Fibroblast of lung (primary cell): ENCODE measurements at regions not wholly inside any gene's neighbourhood (a gene's known extent, or its start where the extent isn't known, plus 50 kb on each side); places are given as distances from the start of the nearest gene placed in this dataset.
A peak's percentile ranks its signal among the peaks of the same experiment; 100 is the strongest.

Source experiments
- DNase-seq, 2 donors: peaks; one replicate each; pipeline versions ENCODE4 v3.0.0 to v3.0.0-alpha.2; 2010; ENCODE audit warnings: low read depth in 2 of 2
- H2AFZ ChIP-seq: 2 replicates; pipeline ENCODE4 v1.5.1; 2012; ENCODE audit warnings: low read length, control low read depth, inconsistent platforms
- H3K27ac ChIP-seq: 2 replicates; pipeline ENCODE4 v1.5.1; 2011; ENCODE audit warnings: low read length, control low read depth; ENCODE audit not compliant: insufficient read depth
- H3K27me3 ChIP-seq: 2 replicates; pipeline ENCODE4 v1.5.1; 2011; ENCODE audit warnings: mild to moderate bottlenecking, low read length; ENCODE audit not compliant: control insufficient read depth, insufficient read depth
- H3K36me3 ChIP-seq: 2 replicates; pipeline ENCODE4 v1.5.1; 2011; ENCODE audit warnings: low read length; ENCODE audit not compliant: control insufficient read depth, insufficient read depth
- H3K4me1 ChIP-seq: 2 replicates; pipeline ENCODE4 v1.5.1; 2011; ENCODE audit warnings: low read length; ENCODE audit not compliant: control insufficient read depth, insufficient read depth; ENCODE audit errors: extremely low read depth
- H3K4me2 ChIP-seq: 2 replicates; pipeline ENCODE4 v1.5.1; 2011; ENCODE audit warnings: low read length, control low read depth; ENCODE audit not compliant: insufficient read depth; ENCODE audit errors: extremely low read depth
- H3K4me3 ChIP-seq, 4 experiments: fragments of 200-600 bp in 1 of 4; sonication (generic) in 1 of 4; replicated peaks in 1 of 4; 2 replicates each; pipeline ENCODE4 v1.5.1; 2011 to 2016; ENCODE audit warnings: low read length in 4 of 4, low read depth in 3 of 4, mild to moderate bottlenecking in 3 of 4, control low read depth in 2 of 4, inconsistent platforms in 1 of 4, mixed read lengths in 1 of 4; ENCODE audit not compliant: insufficient read depth in 1 of 4; ENCODE audit errors: control extremely low read depth in 1 of 4
- H3K79me2 ChIP-seq: 2 replicates; pipeline ENCODE4 v1.5.1; 2012; ENCODE audit warnings: mild to moderate bottlenecking, low read length, inconsistent platforms; ENCODE audit not compliant: control insufficient read depth, insufficient read depth
- H3K9ac ChIP-seq: 2 replicates; pipeline ENCODE4 v1.5.1; 2011; ENCODE audit warnings: mild to moderate bottlenecking, low read length, control low read depth; ENCODE audit not compliant: insufficient read depth
- H3K9me3 ChIP-seq: 2 replicates; pipeline ENCODE4 v1.5.1; 2012; ENCODE audit warnings: low read depth, low read length; ENCODE audit not compliant: control insufficient read depth, insufficient read depth
- H4K20me1 ChIP-seq: 2 replicates; pipeline ENCODE4 v1.5.1; 2011; ENCODE audit warnings: low read length; ENCODE audit not compliant: control insufficient read depth, insufficient read depth; ENCODE audit errors: extremely low read depth
- EZH2 ChIP-seq: IDR thresholded peaks from 2 replicates; pipeline ENCODE4 v1.5.1; 2012; ENCODE audit warnings: low read length, control low read depth, mild to moderate bottlenecking; ENCODE audit errors: missing control alignments
- TF ChIP-seq, protein P1 (sequence below), 2 donors: IDR thresholded peaks in 1 of 2; conservative IDR thresholded peaks in 1 of 2; 1 replicate in 1 of 2; 2 replicates in 1 of 2; pipeline ENCODE4 v1.5.1; 2011 to 2012; ENCODE audit warnings: low read length in 2 of 2, control low read depth in 1 of 2, inconsistent platforms in 1 of 2, low read depth in 1 of 2, mild to moderate bottlenecking in 1 of 2

DNA sequence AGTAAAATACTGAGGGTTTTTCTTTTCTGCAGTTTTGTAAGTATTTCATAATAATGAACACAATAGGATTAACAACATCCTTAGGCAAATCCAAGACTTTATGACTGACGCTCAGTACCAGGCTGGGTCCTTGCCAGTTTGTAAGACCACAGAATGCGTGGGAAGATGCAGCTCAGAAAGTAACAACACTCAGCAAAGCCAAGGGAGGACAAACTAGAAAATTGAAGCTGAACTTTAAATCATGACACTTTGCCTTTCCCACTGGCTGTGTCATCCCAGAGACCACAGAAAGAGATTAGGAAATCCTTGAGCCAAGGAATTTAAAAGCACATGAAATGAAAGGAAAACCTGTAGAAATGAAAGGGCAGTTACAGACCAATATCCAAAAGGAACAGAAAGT is 426.3 kb upstream of the CHRM3 start:
- DNase-seq, result peak; percentile 43 to 94
- Histone ChIP-seq H2AFZ (no peak overlapping the region), H3K36me3 (no peaks in the 10 kb centered on the region), H4K20me1 (no peaks in the 10 kb centered on the region), H3K4me1 (no peaks in the 10 kb centered on the region), H3K9ac (no peak overlapping the region), H3K79me2 (no peaks in the 10 kb centered on the region), H3K27me3 (no peaks in the 10 kb centered on the region), H3K4me3 (no peak overlapping the region), H3K4me2 (no peak overlapping the region), H3K9me3 (no peaks in the 10 kb centered on the region), H3K27ac (no peak overlapping the region)
- TF ChIP-seq, protein P1, sequence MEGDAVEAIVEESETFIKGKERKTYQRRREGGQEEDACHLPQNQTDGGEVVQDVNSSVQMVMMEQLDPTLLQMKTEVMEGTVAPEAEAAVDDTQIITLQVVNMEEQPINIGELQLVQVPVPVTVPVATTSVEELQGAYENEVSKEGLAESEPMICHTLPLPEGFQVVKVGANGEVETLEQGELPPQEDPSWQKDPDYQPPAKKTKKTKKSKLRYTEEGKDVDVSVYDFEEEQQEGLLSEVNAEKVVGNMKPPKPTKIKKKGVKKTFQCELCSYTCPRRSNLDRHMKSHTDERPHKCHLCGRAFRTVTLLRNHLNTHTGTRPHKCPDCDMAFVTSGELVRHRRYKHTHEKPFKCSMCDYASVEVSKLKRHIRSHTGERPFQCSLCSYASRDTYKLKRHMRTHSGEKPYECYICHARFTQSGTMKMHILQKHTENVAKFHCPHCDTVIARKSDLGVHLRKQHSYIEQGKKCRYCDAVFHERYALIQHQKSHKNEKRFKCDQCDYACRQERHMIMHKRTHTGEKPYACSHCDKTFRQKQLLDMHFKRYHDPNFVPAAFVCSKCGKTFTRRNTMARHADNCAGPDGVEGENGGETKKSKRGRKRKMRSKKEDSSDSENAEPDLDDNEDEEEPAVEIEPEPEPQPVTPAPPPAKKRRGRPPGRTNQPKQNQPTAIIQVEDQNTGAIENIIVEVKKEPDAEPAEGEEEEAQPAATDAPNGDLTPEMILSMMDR (conservative IDR thresholded peaks at IDR 0.05 in 1 of 2, IDR thresholded peaks at IDR 0.05 in 1 of 2; ENCODE audit: low read depth in 1 of 2, low read length in 2 of 2), result no peak
- TF ChIP-seq EZH2, result no peak

DNA sequence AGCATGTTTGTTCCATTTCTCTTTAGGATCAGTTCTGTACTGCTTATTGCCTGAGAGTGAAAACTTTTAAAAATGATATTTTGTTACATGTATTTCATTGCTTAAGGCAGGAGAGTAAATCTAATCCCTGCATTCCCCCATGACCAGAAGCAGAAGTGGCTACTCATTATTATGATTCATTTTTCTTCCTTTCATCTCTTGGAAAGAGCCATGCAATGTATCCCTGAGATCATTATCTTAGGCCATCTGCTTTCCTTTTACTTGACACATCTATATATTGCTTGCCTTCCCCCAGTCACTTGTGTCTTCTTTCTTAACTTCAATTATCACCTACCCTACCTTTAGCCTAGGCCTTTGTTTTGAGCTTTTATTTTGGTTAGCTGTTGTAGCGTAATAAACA is 430.4 kb upstream of the CHRM3 start:
- Histone ChIP-seq H3K4me3 (no peak overlapping the region), H3K79me2 (no peaks in the 10 kb centered on the region), H3K4me1 (no peaks in the 10 kb centered on the region), H2AFZ (no peak overlapping the region), H4K20me1 (no peaks in the 10 kb centered on the region), H3K36me3 (no peaks in the 10 kb centered on the region), H3K4me2 (no peak overlapping the region), H3K9ac (no peak overlapping the region), H3K27me3 (no peaks in the 10 kb centered on the region), H3K9me3 (no peaks in the 10 kb centered on the region), H3K27ac (no peak overlapping the region)
- TF ChIP-seq, protein P1 (conservative IDR thresholded peaks at IDR 0.05 in 1 of 2, IDR thresholded peaks at IDR 0.05 in 1 of 2; ENCODE audit: low read depth in 1 of 2, low read length in 2 of 2), result no peak
- no peak for TF ChIP-seq EZH2
- peak in 1 of 2 donors; percentile 11 for DNase-seq

DNA sequence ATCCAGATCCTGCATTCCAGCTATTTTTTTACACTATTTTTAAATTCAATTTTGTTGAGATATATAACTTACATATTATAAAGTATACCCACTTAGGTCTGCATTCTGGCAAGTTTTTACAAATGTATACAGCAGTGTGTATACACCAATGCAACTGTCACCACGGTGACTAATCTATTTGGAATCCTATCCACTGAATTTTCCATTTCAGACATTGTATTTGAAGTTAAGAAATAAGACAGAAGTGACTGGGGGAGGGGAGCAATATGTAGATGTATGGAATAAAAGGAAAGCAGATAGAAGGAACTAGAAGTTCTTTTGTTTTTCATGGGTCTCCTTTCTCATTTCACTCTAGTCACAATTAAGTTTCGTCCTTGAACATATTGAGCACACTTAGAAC is 431.5 kb upstream of the CHRM3 start:
- no peaks in the 10 kb centered on the region for H3K27me3 ChIP-seq
- no peak overlapping the region for H3K4me2 ChIP-seq
- H2AFZ ChIP-seq, result no peak overlapping the region
- H3K79me2 ChIP-seq, result no peaks in the 10 kb centered on the region
- TF ChIP-seq EZH2, result no peak
- TF ChIP-seq, protein P1 (conservative IDR thresholded peaks at IDR 0.05 in 1 of 2, IDR thresholded peaks at IDR 0.05 in 1 of 2; ENCODE audit: low read depth in 1 of 2, low read length in 2 of 2), result no peak
- no peaks in the 10 kb centered on the region for H3K4me1 ChIP-seq
- H3K9ac ChIP-seq, result no peak overlapping the region
- no peaks in the 10 kb centered on the region for H3K9me3 ChIP-seq
- no peak overlapping the region for H3K27ac ChIP-seq
- H4K20me1 ChIP-seq, result no peaks in the 10 kb centered on the region
- no peaks in the 10 kb centered on the region for H3K36me3 ChIP-seq
- no peak overlapping the region for H3K4me3 ChIP-seq
- peak in 1 of 2 donors; percentile 10 for DNase-seq
